Naive thymus-derived CD8-positive, alpha-beta T cell (primary cell): ENCODE measurements at regions not wholly inside any gene's neighbourhood (a gene's known extent, or its start where the extent isn't known, plus 50 kb on each side); places are given as distances from the start of the nearest gene placed in this dataset.

Experiments
- ATAC-seq, 2 donors: fragments of 150-1000 bp; cut with Tn5 transposase in 1 of 2; sonication (Bioruptor Pico), chemical (Tn5 transposase) in 1 of 2; 1 replicate in 1 of 2; 2 replicates in 1 of 2; pipeline ENCODE4 v1.10.0; 2021; ENCODE audit warnings: mild to moderate bottlenecking in 2 of 2, moderate library complexity in 2 of 2
- POLR2A ChIA-PET: fragments of 350-600 bp; sonication (Branson Sonifier 250); formaldehyde crosslinking; loops from one replicate; lab custom pipeline; 2021; ENCODE audit warnings: antibody characterized with exemption; lab: Charles Lee
- DNase-seq, 10 donors: peaks; one replicate each; pipeline versions ENCODE4 v3.0.0 to v3.0.0-alpha.2; 2020 to 2022
- H3K27ac Mint-ChIP-seq, 10 donors: one replicate each; pipeline ENCODE4 v1.8.0; 2020 to 2022; ENCODE audit warnings: mild to moderate bottlenecking in 10 of 10, mixed read lengths in 10 of 10, moderate library complexity in 4 of 10, inconsistent platforms in 1 of 10
- H3K27me3 Mint-ChIP-seq, 5 donors: one replicate each; pipeline ENCODE4 v1.8.0; 2021 to 2022; ENCODE audit warnings: mixed read lengths in 5 of 5
- H3K36me3 Mint-ChIP-seq, 3 donors: one replicate each; pipeline ENCODE4 v1.8.0; 2020 to 2022; ENCODE audit warnings: mixed read lengths in 3 of 3, mild to moderate bottlenecking in 2 of 3, inconsistent platforms in 1 of 3
- H3K4me1 Mint-ChIP-seq, 4 donors: one replicate each; pipeline ENCODE4 v1.8.0; 2021 to 2022; ENCODE audit warnings: mixed read lengths in 4 of 4
- H3K4me3 Mint-ChIP-seq, 10 donors: one replicate each; pipeline ENCODE4 v1.8.0; 2020 to 2022; ENCODE audit warnings: mild to moderate bottlenecking in 10 of 10, mixed read lengths in 10 of 10, moderate library complexity in 6 of 10, inconsistent platforms in 1 of 10
- H3K9me3 Mint-ChIP-seq, 9 donors: one replicate each; pipeline ENCODE4 v1.8.0; 2020 to 2022; ENCODE audit warnings: mixed read lengths in 9 of 9, mild to moderate bottlenecking in 3 of 9, inconsistent platforms in 1 of 9, moderate library complexity in 1 of 9

DNA sequence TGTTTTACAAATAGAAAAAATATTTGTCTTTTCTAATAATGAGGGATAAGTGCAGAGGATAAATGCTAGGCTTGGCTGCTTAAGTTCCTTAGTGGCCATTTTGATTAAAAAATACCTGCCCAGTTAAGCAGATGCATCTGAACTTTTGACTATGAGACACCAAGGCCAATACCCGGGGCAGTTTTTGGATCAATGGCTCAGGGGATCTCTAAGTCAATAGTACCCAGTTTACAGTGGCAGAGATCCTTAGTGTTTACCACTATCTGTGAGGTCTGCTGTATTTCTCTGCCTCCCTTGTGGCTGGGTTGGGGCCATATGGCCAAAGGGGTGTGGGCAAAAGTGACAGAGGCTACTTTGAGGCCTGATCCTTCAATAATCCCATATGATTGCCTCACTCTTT lies 184.5 kb upstream of the MAST4 start:
- Mint-ChIP-seq H3K27ac (no peak overlapping the region), H3K36me3 (no peaks in the 10 kb centered on the region), H3K4me1 (no peaks in the 10 kb centered on the region), H3K4me3 (no peak overlapping the region), H3K9me3 (peaks cover 0 to 9% (median 0%) of the 10 kb centered on the region in 9 donors), H3K27me3 (peaks cover 1 to 11% (median 8%) of the 10 kb centered on the region in 5 donors)
- POLR2A ChIA-PET: no interaction called here
- ATAC-seq (no peak), DNase-seq (no peak)

DNA sequence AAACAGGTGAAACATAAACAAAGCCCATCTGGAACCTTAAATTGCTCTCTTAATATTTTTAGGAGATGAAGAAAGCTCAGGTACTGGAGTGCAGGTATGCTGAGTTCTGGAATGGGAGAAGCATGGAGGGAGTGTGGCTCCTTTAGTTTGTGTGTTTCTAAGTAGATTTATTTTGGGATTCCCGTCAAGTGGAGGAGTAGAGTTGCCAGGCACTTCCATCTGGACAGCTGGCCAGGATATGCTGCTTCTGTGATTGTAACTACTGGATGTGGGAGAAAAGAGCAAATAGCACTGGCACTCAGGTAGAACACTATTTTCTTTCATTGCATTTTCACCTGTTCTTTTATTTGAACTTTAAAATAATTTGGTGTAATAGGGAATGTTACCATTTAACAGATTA lies 182.3 kb upstream of the MAST4 start:
- no peak overlapping the region for H3K4me3 Mint-ChIP-seq
- no peaks in the 10 kb centered on the region for H3K4me1 Mint-ChIP-seq
- no peak for DNase-seq
- no peaks in the 10 kb centered on the region for H3K36me3 Mint-ChIP-seq
- peaks cover 0 to 8% (median 2%) of the 10 kb centered on the region in 5 donors for H3K27me3 Mint-ChIP-seq
- no peak for ATAC-seq
- peaks cover 0 to 9% (median 0%) of the 10 kb centered on the region in 9 donors for H3K9me3 Mint-ChIP-seq
- POLR2A ChIA-PET: no interaction called here
- no peak overlapping the region for H3K27ac Mint-ChIP-seq

DNA sequence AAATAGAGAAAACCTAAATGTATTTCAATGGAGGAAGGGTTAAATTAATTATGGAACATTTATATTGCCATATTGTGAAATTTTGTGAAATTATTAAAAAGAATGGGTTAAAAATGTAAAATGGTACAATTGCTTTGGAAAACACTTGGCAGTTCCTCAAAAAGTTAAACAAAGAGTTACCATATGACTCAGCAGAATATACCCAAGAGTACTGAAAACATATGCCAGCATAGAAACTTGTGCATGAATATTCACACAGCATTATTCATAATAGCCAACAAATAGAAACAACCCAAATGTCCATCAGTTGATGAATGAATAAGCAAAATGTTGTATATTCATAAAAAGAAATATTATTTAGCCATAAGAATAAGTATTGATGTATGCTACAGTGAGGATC lies 181.0 kb upstream of the MAST4 start:
- no peak overlapping the region for H3K4me3 Mint-ChIP-seq
- H3K36me3 Mint-ChIP-seq: no peaks in the 10 kb centered on the region
- no peak overlapping the region for H3K27ac Mint-ChIP-seq

GRCh38 chr5:66416698-66417097 lies 179.5 kb upstream of the MAST4 start:
- H3K4me1 Mint-ChIP-seq: no peaks in the 10 kb centered on the region

More for the DNA sequence above, 181.0 kb upstream of the MAST4 start:
- DNase-seq (no peak), ATAC-seq (no peak)
- POLR2A ChIA-PET: no interaction called here
- H3K27me3 Mint-ChIP-seq: peaks cover 0 to 15% (median 2%) of the 10 kb centered on the region in 5 donors
- H3K4me1 Mint-ChIP-seq: no peaks in the 10 kb centered on the region
- peaks cover 0 to 9% (median 0%) of the 10 kb centered on the region in 9 donors for H3K9me3 Mint-ChIP-seq

DNA sequence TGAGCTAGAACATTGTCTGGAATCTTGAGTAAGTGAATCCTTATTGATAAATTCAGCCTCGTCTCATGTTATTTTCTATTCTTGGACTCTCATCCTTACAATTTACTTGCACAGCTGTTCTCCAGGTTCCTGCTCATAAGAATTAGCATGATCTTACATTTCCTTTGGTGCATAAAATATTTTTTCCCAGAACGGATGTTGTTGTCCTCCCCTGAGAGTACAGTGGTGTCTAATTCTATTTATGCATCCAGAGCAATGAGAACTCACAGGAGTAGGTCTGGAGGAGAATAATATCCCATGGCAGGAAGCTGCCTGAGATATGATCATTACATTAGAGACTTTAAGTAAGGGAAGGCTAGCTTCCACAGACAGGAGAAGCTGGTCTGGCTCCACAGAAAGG lies 178.4 kb upstream of the MAST4 start:
- no peak overlapping the region for H3K4me3 Mint-ChIP-seq
- H3K36me3 Mint-ChIP-seq: peaks cover 0 to 5% (median 0%) of the 10 kb centered on the region in 3 donors
- no peak overlapping the region for H3K27ac Mint-ChIP-seq
- no peaks in the 10 kb centered on the region for H3K4me1 Mint-ChIP-seq
- peaks cover 0 to 6% (median 2%) of the 10 kb centered on the region in 9 donors for H3K9me3 Mint-ChIP-seq
- ATAC-seq (no peak), DNase-seq (no peak)
- H3K27me3 Mint-ChIP-seq: peaks cover 0 to 20% (median 5%) of the 10 kb centered on the region in 5 donors
- POLR2A ChIA-PET: no interaction called here

More at GRCh38 chr5:66416698-66417097, 179.5 kb upstream of the MAST4 start:
- H3K27ac Mint-ChIP-seq: no peak overlapping the region
- peaks cover 0 to 20% (median 5%) of the 10 kb centered on the region in 5 donors for H3K27me3 Mint-ChIP-seq
- no peak for DNase-seq
- peaks cover 0 to 4% (median 0%) of the 10 kb centered on the region in 9 donors for H3K9me3 Mint-ChIP-seq
- no peaks in the 10 kb centered on the region for H3K36me3 Mint-ChIP-seq
- POLR2A ChIA-PET: no interaction called here
- H3K4me3 Mint-ChIP-seq: no peak overlapping the region
- ATAC-seq: no peak

DNA sequence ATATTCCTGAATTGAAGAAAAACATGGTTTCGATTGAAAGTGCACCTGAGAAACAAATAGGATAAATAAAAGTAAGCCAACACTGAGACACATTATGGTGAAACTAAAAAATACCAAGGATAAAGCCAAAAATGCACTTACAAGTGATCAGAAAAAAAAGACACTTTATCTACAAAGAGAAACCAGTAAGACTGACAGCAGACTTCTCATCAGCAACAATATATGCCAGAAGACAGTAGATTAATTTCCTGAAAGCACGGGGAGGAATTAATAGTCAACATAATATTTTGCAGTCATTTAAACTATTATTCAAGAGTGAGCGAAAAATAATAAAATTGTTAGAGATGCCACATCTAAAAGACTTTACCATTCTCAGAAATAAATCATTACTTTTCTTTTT lies 172.7 kb upstream of the MAST4 start:
- Mint-ChIP-seq H3K27me3 (peaks cover 1 to 14% (median 5%) of the 10 kb centered on the region in 5 donors), H3K9me3 (peaks cover 0 to 14% (median 5%) of the 10 kb centered on the region in 9 donors), H3K27ac (no peak overlapping the region), H3K4me3 (no peak overlapping the region), H3K4me1 (no peaks in the 10 kb centered on the region), H3K36me3 (peaks cover 0 to 13% (median 0%) of the 10 kb centered on the region in 3 donors)
- ATAC-seq (no peak), DNase-seq (no peak)
- POLR2A ChIA-PET: no interaction called here

- H3K9me3 Mint-ChIP-seq: peaks cover 0 to 14% (median 5%) of the 10 kb centered on the region in 9 donors
- H3K27me3 Mint-ChIP-seq: peaks cover 3 to 19% (median 9%) of the 10 kb centered on the region in 5 donors
- peaks cover 0 to 13% (median 0%) of the 10 kb centered on the region in 3 donors for H3K36me3 Mint-ChIP-seq
- ATAC-seq (no peak), DNase-seq (no peak)
- H3K4me3 Mint-ChIP-seq: no peak overlapping the region
- no peak overlapping the region for H3K27ac Mint-ChIP-seq
- H3K4me1 Mint-ChIP-seq: peaks cover 0 to 2% (median 0%) of the 10 kb centered on the region in 4 donors
- POLR2A ChIA-PET: no interaction called here
Measured at GRCh38 chr5:66425842-66426241, 170.4 kb upstream of the MAST4 start.

- Mint-ChIP-seq H3K27me3 (peaks cover 4 to 17% (median 8%) of the 10 kb centered on the region in 5 donors), H3K36me3 (peaks cover 0 to 13% (median 0%) of the 10 kb centered on the region in 3 donors), H3K4me1 (peaks cover 0 to 2% (median 0%) of the 10 kb centered on the region in 4 donors), H3K4me3 (no peak overlapping the region), H3K9me3 (peaks cover 0 to 14% (median 5%) of the 10 kb centered on the region in 9 donors), H3K27ac (no peak overlapping the region)
- POLR2A ChIA-PET: no interaction called here
- DNase-seq (no peak), ATAC-seq (no peak)
Measured at GRCh38 chr5:66426259-66427138, 169.7 kb upstream of the MAST4 start.

DNA sequence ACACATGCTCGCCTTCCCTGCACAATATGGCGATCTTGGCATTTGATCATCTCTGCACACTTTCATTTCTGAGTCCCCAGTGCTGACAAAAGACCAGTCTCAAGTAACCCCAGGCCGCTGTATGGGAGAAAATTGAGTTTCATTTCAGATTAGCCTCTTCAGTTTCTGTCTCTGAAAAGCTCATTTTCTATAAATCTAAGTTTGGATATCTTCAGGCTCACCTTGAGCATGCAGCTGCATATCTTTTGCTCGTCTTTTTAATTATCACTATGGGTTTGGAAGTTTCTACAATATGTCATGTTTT lies 169.1 kb upstream of the MAST4 start:
- Mint-ChIP-seq H3K9me3 (peaks cover 0 to 14% (median 6%) of the 10 kb centered on the region in 9 donors), H3K27me3 (peaks cover 4 to 17% (median 8%) of the 10 kb centered on the region in 5 donors), H3K4me3 (no peak overlapping the region), H3K27ac (no peak overlapping the region), H3K36me3 (peaks cover 0 to 13% (median 0%) of the 10 kb centered on the region in 3 donors), H3K4me1 (peaks cover 0 to 2% (median 0%) of the 10 kb centered on the region in 4 donors)
- ATAC-seq (no peak), DNase-seq (no peak)
- POLR2A ChIA-PET: no interaction called here

GRCh38 chr5:66436721-66437120 lies 159.5 kb upstream of the MAST4 start:
- no peak for ATAC-seq

DNA sequence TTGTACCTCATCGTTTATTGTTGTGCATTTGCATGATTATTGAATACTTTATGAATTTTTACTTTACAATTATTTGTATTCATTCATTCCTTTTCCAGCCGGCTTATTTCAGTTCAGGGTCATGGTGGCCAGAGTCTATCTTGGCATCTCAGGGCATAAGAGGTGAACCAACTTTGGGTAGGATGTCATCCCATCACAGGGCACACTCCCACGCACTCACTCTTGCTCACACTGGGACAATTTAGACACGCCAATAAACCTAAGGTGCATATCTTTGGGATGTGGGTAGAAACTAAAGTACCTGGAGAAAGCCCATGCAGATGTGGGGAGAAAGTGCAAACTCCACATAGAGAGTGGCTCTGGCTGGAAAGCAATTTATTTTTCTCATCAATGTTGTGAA lies 158.1 kb upstream of the MAST4 start:
- DNase-seq (no peak), ATAC-seq (no peak)
- POLR2A ChIA-PET: no interaction called here
- Mint-ChIP-seq H3K4me3 (no peak overlapping the region), H3K4me1 (no peaks in the 10 kb centered on the region), H3K27ac (no peak overlapping the region), H3K36me3 (no peaks in the 10 kb centered on the region), H3K27me3 (no peaks in the 10 kb centered on the region), H3K9me3 (no peaks in the 10 kb centered on the region)

More at GRCh38 chr5:66436721-66437120, 159.5 kb upstream of the MAST4 start:
- Mint-ChIP-seq H3K4me3 (no peak overlapping the region), H3K36me3 (no peaks in the 10 kb centered on the region), H3K27me3 (no peaks in the 10 kb centered on the region), H3K9me3 (peaks cover 0 to 3% (median 0%) of the 10 kb centered on the region in 9 donors), H3K27ac (no peak overlapping the region), H3K4me1 (peaks cover 0 to 2% (median 0%) of the 10 kb centered on the region in 4 donors)
- POLR2A ChIA-PET: no interaction called here
- DNase-seq: no peak

- Mint-ChIP-seq H3K36me3 (no peaks in the 10 kb centered on the region), H3K4me3 (no peak overlapping the region), H3K27ac (no peak overlapping the region), H3K27me3 (no peaks in the 10 kb centered on the region), H3K4me1 (no peaks in the 10 kb centered on the region), H3K9me3 (no peaks in the 10 kb centered on the region)
- DNase-seq: no peak
- ATAC-seq: no peak
- POLR2A ChIA-PET: no interaction called here
Measured at GRCh38 chr5:66438696-66439095, 157.5 kb upstream of the MAST4 start.

DNA sequence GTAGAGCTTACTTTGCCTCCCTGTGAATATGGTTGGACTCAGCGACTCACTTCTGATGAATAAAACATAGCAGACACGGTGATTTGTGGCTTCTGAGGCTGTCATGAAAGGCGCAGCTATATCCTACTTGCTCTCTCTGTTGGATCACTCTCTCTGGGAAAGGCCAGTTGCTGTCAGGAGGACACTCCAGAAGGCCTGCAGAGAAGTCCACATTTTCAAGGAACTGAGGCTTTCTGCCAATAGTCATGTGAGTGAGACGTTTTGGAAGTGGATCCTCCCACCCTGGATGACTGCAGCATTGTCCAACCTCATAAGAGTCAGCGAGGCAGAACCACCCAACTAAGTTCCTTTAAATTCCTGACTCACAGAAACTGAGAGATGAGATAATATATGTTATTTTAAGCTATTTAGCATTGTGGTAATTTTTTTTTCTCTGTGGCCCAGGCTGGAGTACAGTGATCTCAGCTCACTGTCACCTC lies 156.0 kb upstream of the MAST4 start:
- no peak for ATAC-seq
- Mint-ChIP-seq H3K4me1 (no peaks in the 10 kb centered on the region), H3K9me3 (peaks cover 0 to 4% (median 0%) of the 10 kb centered on the region in 9 donors), H3K27ac (no peak overlapping the region), H3K36me3 (no peaks in the 10 kb centered on the region), H3K4me3 (no peak overlapping the region), H3K27me3 (no peaks in the 10 kb centered on the region)
- POLR2A ChIA-PET: no interaction called here
- no peak for DNase-seq
